ACC112 (cell line): ENCODE measurements at regions not wholly inside any gene's neighbourhood (a gene's known extent, or its start where the extent isn't known, plus 50 kb on each side); places are given as distances from the start of the nearest gene placed in this dataset.
"Not testable (repeated sequence)": the region's sequence is repeated elsewhere in the genome, so short reads cannot be mapped to it uniquely, and the experiment has no call there.

Experiments
- H2AFZ ChIP-seq: fragments of 200-600 bp; sonication (generic); one replicate; pipeline ENCODE4 v1.6.0; 2017; ENCODE audit warnings: antibody characterized with exemption, low read length; ENCODE audit not compliant: unreplicated experiment
- H3K27ac ChIP-seq: fragments of 200-600 bp; sonication (generic); 2 replicates; pipeline ENCODE4 v1.5.1; 2014; ENCODE audit warnings: low read depth, mild to moderate bottlenecking, antibody characterized with exemption, low read length, moderate library complexity
- H3K27me3 ChIP-seq: fragments of 200-600 bp; sonication (generic); 2 replicates; pipeline ENCODE4 v1.6.1; 2014; ENCODE audit warnings: mild to moderate bottlenecking, antibody characterized with exemption, low read length, moderate library complexity, mixed read lengths; ENCODE audit not compliant: insufficient read depth
- H3K36me3 ChIP-seq: fragments of 200-600 bp; sonication (generic); 2 replicates; pipeline ENCODE4 v1.6.1; 2016; ENCODE audit warnings: mild to moderate bottlenecking, antibody characterized with exemption, low read length, moderate library complexity, mixed read lengths; ENCODE audit not compliant: insufficient read depth
- H3K4me1 ChIP-seq: fragments of 200-600 bp; sonication (generic); one replicate; pipeline ENCODE4 v1.6.1; 2016; ENCODE audit warnings: low read length, mixed read lengths; ENCODE audit not compliant: insufficient read depth, unreplicated experiment, control insufficient read depth
- H3K4me3 ChIP-seq: fragments of 200-600 bp; sonication (generic); 2 replicates; pipeline ENCODE4 v1.5.1; 2014; ENCODE audit warnings: mild to moderate bottlenecking, low read depth, low read length
- H3K79me2 ChIP-seq: fragments of 200-600 bp; sonication (generic); one replicate; pipeline ENCODE4 v1.6.0; 2016; ENCODE audit warnings: low read length; ENCODE audit not compliant: control insufficient read depth, unreplicated experiment, insufficient read depth

DNA sequence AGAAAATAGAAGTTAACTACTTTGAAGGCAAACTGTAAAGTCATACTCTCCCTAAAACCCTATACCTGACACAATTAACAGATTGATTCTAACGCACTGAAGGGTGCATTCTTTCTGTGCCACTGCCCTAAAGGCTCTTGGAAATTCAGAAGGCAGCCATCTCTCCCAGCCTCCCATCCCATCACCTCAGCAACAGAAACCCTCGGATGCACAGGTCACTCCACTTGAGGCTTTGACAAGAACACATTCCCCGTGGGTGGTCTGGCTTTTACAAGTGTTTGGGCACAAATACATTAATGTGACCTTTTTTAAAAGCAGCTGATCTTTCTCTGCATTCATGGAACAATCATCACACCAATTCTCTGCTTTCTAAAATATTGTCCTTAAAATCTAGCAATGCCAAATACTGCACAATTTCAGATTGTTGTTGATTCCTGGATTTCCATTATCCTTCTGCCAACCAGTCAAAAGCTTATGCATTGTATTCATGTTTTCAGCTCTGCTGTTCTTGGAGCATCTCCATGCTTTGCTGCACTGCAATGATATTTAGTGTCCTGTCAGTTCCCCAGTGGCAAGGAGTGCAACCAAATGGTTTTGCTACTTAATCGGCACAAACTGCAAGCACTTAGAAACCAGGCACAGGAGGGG lies 175.6 kb downstream of the TMEM161B start:
- Histone ChIP-seq H3K4me1 (no peaks in the 10 kb centered on the region), H2AFZ (no peak overlapping the region), H3K27me3 (0 out of 2 replicates have a peak, but pooled peaks cover 13% of the 10 kb centered on the region), H3K36me3 (no peaks in the 10 kb centered on the region), H3K4me3 (no peak overlapping the region), H3K27ac (no peak overlapping the region), H3K79me2 (no peaks in the 10 kb centered on the region)

DNA sequence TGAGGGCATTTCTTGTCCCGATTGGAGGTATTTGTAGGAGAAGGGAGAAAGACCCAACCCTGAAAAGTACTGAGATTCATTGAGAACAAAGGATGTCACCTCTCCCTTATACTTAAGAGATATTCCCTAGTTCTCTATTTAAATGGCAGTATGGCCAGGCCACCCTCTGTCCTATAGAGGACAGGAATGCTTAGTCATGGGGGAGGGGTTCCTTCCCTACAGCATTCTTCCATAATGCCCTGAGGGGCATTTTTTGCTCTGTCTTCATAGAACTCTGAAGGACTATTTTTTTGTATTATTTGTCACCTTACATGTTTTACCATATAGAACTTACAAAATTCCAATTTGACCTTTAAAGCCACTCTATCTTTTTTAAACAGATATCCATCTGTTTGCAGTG lies 176.3 kb downstream of the TMEM161B start:
- no peaks in the 10 kb centered on the region for H3K79me2 ChIP-seq
- no peaks in the 10 kb centered on the region for H3K4me1 ChIP-seq
- H3K36me3 ChIP-seq, result no peaks in the 10 kb centered on the region
- H3K27ac ChIP-seq, result no peak overlapping the region
- H3K27me3 ChIP-seq, result 0 out of 2 replicates have a peak, but pooled peaks cover 16% of the 10 kb centered on the region
- no peak overlapping the region for H2AFZ ChIP-seq
- H3K4me3 ChIP-seq, result no peak overlapping the region

DNA sequence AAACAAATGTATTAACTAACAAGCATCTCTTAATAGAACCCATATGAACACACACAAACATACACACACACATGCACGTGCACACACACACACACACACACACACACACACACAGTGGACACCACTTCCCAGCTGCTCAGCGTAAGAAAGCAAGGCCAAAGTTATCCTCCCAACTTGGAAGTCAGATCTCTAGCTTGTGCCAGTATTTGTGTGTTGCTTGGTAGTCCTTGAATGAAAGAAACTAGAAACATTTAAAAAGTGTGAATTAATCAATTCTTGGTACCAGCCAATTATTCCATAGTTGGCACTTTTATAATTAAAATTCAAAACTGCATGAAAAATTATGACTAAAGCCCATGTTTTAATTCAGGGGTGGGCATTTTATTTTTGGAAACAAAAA lies 178.1 kb downstream of the TMEM161B start:
- Histone ChIP-seq H3K4me3 (no peak overlapping the region), H3K79me2 (no peaks in the 10 kb centered on the region), H2AFZ (no peak overlapping the region), H3K27ac (no peak overlapping the region), H3K4me1 (no peaks in the 10 kb centered on the region), H3K27me3 (0 out of 2 replicates have a peak, but pooled peaks cover 16% of the 10 kb centered on the region), H3K36me3 (no peaks in the 10 kb centered on the region)

DNA sequence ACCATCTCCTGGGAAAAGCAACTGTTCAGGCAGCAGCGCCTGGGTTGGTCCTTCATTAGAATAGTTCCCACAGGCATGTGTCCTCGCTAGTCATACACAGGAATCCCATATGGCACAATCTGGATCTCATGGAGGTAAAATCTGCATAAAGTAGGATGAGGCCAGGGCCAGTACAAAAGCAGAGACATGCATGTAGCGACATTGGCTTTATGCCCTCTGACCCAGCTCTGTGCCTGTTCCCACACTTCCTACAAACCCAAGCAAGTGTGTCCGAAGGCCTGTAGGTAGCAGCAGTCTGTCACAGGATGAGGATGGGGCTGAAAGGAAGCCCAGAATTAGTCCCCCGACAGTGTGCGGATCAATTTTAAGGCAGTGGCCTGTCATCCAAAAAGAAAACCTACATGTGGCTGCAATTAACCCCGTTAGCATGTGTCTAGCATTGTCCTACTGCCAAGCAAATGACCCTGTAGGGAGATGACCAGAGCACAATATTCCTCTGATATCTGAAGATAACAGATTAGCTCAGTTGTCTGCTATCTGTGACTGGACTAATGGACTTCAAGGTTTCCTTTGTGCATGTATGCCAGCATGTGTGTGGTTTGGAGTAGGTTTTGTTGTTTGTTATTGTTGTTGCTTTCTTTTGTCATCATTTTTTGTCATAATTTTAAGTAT lies 178.8 kb downstream of the TMEM161B start:
- no peak overlapping the region for H3K4me3 ChIP-seq
- H2AFZ ChIP-seq, result no peak overlapping the region
- H3K79me2 ChIP-seq, result no peaks in the 10 kb centered on the region
- 0 out of 2 replicates have a peak, but pooled peaks cover 16% of the 10 kb centered on the region for H3K27me3 ChIP-seq
- no peak overlapping the region for H3K27ac ChIP-seq
- no peaks in the 10 kb centered on the region for H3K4me1 ChIP-seq
- H3K36me3 ChIP-seq, result no peaks in the 10 kb centered on the region

DNA sequence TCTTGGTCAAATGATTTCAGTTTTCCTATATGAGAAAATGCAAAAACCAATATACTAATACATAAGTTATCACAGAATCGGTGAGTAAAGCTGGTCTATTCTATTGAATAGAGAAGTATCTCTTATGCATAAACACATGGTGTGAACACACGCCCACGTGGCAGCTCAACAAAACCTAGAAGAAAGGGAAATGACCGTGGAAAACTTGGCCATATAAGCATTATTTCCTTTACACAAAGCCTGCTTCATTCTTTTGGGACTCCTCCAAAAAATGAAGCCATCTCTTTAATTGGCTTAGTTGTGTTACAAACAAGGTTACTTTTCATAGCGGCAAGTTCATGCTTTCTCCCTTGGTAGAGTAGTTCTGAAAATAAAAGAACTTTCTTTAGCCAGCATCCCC lies 183.2 kb downstream of the TMEM161B start:
- Histone ChIP-seq H3K79me2 (no peaks in the 10 kb centered on the region), H2AFZ (no peak overlapping the region), H3K27ac (no peak overlapping the region), H3K4me3 (no peak overlapping the region), H3K36me3 (no peaks in the 10 kb centered on the region), H3K4me1 (no peaks in the 10 kb centered on the region), H3K27me3 (0 out of 2 replicates have a peak, but pooled peaks cover 16% of the 10 kb centered on the region)

DNA sequence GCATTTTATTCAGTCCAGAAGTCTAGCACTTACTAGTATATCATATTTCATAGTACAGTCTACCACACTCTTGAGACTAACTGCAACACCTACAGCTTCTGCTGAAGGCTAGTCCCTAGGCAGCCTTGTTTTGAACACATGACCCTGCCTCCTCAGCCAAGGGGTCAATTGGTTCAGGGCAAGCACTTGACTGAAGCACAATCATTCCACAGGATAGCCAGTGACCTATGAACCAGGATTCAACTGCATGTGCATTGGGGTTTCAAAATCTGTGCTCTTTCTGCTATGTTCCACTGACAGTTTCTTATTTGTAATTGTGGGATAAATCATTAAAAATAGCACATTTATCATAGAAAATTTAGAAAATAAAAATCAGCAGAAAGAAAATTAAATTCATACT lies 186.8 kb downstream of the TMEM161B start:
- Histone ChIP-seq H2AFZ (no peak overlapping the region), H3K27ac (no peak overlapping the region), H3K4me1 (no peaks in the 10 kb centered on the region), H3K27me3 (no peaks in the 10 kb centered on the region), H3K79me2 (no peaks in the 10 kb centered on the region), H3K4me3 (no peak overlapping the region), H3K36me3 (no peaks in the 10 kb centered on the region)

DNA sequence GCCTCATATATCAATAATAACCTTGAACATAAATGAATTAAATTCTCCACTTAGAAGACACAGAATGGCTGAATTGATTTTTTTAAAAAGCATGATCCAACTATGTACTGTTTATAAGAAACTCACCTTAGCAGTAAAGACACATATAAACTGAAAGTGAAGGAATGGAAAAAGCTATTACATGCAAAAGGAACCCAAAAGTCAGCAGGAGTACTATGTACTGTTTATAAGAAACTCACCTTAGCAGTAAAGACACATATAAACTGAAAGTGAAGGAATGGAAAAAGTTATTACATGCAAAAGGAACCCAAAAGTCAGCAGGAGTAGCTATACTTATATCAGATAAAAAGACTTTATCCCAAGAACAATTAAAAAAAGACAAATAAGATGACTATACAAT lies 204.8 kb downstream of the TMEM161B start:
- Histone ChIP-seq H3K4me1 (no peaks in the 10 kb centered on the region), H3K27ac (no peak overlapping the region), H3K79me2 (no peaks in the 10 kb centered on the region), H3K36me3 (no peaks in the 10 kb centered on the region), H3K27me3 (no peaks in the 10 kb centered on the region), H2AFZ (no peak overlapping the region), H3K4me3 (no peak overlapping the region)

DNA sequence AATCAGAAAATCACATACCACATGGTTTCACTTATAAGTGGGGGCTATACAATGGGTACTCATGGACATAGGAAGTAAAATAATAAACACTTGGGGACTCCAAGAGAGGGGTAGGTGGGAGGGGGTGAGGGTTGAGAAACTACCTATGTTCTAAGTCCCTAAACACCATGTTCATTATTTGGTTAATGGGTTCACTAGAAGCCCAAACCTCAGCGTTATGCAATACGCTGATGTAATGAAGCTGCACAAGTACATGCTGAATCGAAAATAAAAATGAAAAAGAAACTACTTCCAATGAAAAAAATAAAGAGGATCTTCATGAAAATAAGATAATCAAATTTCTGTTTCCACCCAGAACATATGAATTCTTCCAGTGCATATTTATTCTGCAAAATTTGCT lies 208.5 kb downstream of the TMEM161B start:
- Histone ChIP-seq H3K27me3 (no peaks in the 10 kb centered on the region), H2AFZ (no peak overlapping the region), H3K79me2 (no peaks in the 10 kb centered on the region), H3K27ac (no peak overlapping the region), H3K36me3 (no peaks in the 10 kb centered on the region), H3K4me3 (no peak overlapping the region), H3K4me1 (no peaks in the 10 kb centered on the region)

DNA sequence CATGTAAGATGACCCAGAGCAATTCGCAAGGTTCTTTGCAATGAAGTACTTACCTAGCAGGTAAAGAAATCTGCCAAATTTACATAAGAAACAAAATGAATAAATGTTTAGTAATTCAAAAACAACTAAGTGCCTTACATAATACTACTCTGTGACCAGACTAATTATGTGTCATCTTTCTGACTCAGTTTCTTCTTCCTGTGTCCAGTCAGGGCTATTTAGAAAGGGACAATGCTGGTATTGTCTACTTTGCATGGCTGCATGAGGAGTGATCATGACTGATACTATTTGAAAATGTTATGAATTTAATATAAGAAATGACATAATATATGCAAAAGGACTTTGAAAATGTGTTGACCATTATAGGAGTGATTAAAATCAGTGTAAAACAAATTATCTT lies 210.0 kb downstream of the TMEM161B start:
- H3K79me2 ChIP-seq, result no peaks in the 10 kb centered on the region
- no peak overlapping the region for H3K27ac ChIP-seq
- H3K27me3 ChIP-seq, result no peaks in the 10 kb centered on the region
- no peaks in the 10 kb centered on the region for H3K4me1 ChIP-seq
- H3K4me3 ChIP-seq, result no peak overlapping the region
- H2AFZ ChIP-seq, result no peak overlapping the region
- no peaks in the 10 kb centered on the region for H3K36me3 ChIP-seq

DNA sequence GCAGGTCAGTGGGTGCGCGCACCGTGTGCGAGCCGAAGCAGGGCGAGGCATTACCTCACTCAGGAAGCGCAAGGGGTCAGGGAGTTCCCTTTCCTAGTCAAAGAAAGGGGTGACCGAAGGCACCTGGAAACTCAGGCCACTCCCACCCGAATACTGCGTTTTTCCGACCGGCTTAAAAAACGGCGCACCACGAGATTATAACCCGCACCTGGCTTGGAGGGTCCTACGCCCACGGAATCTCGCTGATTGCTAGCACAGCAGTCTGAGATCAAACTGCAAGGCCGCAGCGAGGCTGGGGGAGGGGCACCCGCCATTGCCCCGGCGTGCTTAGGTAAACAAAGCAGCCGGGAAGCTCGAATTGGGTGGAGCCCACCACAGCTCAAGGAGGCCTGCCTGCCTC lies 216.2 kb downstream of the TMEM161B start:
- H3K27me3 ChIP-seq, H3K79me2 ChIP-seq, H3K36me3 ChIP-seq, H3K4me3 ChIP-seq, H2AFZ ChIP-seq, H3K4me1 ChIP-seq, H3K27ac ChIP-seq: not testable (repeated sequence)

DNA sequence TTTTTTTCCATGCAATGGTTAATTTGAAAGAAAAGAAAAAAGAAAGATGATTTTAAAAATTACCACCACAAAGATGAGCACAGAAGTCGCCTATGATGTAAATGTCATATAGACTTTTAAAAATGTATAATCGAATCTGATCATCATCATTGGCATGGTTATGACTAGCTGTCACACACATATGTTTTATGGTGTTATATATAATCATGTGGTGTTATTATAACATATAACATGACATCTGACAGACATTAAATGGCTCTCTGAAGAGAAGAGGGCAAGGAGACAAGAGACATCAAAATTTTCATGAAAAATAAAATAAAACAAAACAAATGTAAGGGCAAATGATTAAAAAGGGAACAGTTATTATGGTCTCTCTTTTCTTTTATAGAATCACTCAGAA lies 217.5 kb downstream of the TMEM161B start:
- no peak overlapping the region for H2AFZ ChIP-seq
- no peaks in the 10 kb centered on the region for H3K36me3 ChIP-seq
- no peaks in the 10 kb centered on the region for H3K27me3 ChIP-seq
- H3K79me2 ChIP-seq, result no peaks in the 10 kb centered on the region
- H3K27ac ChIP-seq, result no peak overlapping the region
- no peak overlapping the region for H3K4me3 ChIP-seq
- no peaks in the 10 kb centered on the region for H3K4me1 ChIP-seq
